D341Med (cell line): ENCODE measurements at regions not wholly inside any gene's neighbourhood (a gene's known extent, or its start where the extent isn't known, plus 50 kb on each side); places are given as distances from the start of the nearest gene placed in this dataset.
"Not testable (repeated sequence)": the region's sequence is repeated elsewhere in the genome, so short reads cannot be mapped to it uniquely, and the experiment has no call there.

Experiments used
- DNase-seq: peaks from one replicate; pipeline ENCODE4 v3.0.0; 2012; ENCODE audit warnings: low spot score

- DNase-seq: no peak
Measured at GRCh38 chr18:62629031-62629430, 86.3 kb upstream of the PHLPP1 start.

GRCh38 chr18:62631173-62631572 is 84.2 kb upstream of the PHLPP1 start:
- DNase-seq: no peak

GRCh38 chr18:62632788-62633455 is 82.4 kb upstream of the PHLPP1 start:
- no peak for DNase-seq

GRCh38 chr18:62634458-62634857 is 80.9 kb upstream of the PHLPP1 start:
- DNase-seq: no peak

GRCh38 chr18:62634979-62635630 is 80.2 kb upstream of the PHLPP1 start:
- no peak for DNase-seq

- DNase-seq: no peak
Measured at GRCh38 chr18:62637403-62637802, 77.9 kb upstream of the PHLPP1 start.

GRCh38 chr18:62637807-62638687 is 77.3 kb upstream of the PHLPP1 start:
- DNase-seq: peak; percentile 79

- no peak for DNase-seq
Measured at GRCh38 chr18:62643181-62643580, 72.2 kb upstream of the PHLPP1 start.

- DNase-seq: no peak
Measured at GRCh38 chr18:62644773-62645172, 70.6 kb upstream of the PHLPP1 start.

GRCh38 chr18:62647179-62647578 is 68.2 kb upstream of the PHLPP1 start:
- DNase-seq: no peak

- DNase-seq: no peak
Measured at GRCh38 chr18:62648045-62648678, 67.2 kb upstream of the PHLPP1 start.

GRCh38 chr18:62651276-62652056 is 63.9 kb upstream of the PHLPP1 start:
- DNase-seq: no peak

GRCh38 chr18:62652057-62652629 is 63.2 kb upstream of the PHLPP1 start:
- DNase-seq: not testable (repeated sequence)

GRCh38 chr18:62655520-62656219 is 59.7 kb upstream of the PHLPP1 start:
- no peak for DNase-seq

GRCh38 chr18:62658028-62658427 is 57.3 kb upstream of the PHLPP1 start:
- no peak for DNase-seq

- DNase-seq: no peak
Measured at GRCh38 chr18:62659698-62660097, 55.6 kb upstream of the PHLPP1 start.

GRCh38 chr18:62660691-62661090 is 54.6 kb upstream of the PHLPP1 start:
- DNase-seq: no peak

- no peak for DNase-seq
Measured at GRCh38 chr18:62663731-62664336, 51.5 kb upstream of the PHLPP1 start.

GRCh38 chr18:62664414-62664813 is 50.9 kb upstream of the PHLPP1 start:
- DNase-seq: no peak

GRCh38 chr18:62665188-62665587 is 50.2 kb upstream of the PHLPP1 start:
- no peak for DNase-seq
